ENCODE measurements at regions not wholly inside any gene's neighbourhood (a gene's known extent, or its start where the extent isn't known, plus 50 kb on each side); places are given as distances from the start of the nearest gene placed in this dataset.
"Not testable (repeated sequence)": the region's sequence is repeated elsewhere in the genome, so short reads cannot be mapped to it uniquely, and the experiment has no call there.

- no peak for DNase-seq (ENCODE audit: low read depth in 4 of 4, low spot score in 3 of 4)
Measured at GRCh38 chr6:140341272-140341671, 966.8 kb upstream of the CITED2 start.

- no peak for DNase-seq (ENCODE audit: low read depth in 4 of 4, low spot score in 3 of 4)
Measured at GRCh38 chr6:140340795-140341194, 966.3 kb upstream of the CITED2 start.

- DNase-seq (ENCODE audit: low read depth in 4 of 4, low spot score in 3 of 4) = not testable (repeated sequence)
Measured at GRCh38 chr6:140339084-140339483, 964.6 kb upstream of the CITED2 start.

- DNase-seq (ENCODE audit: low read depth in 4 of 4, low spot score in 3 of 4) = no peak
Measured at GRCh38 chr6:140321891-140322290, 947.4 kb upstream of the CITED2 start.

- DNase-seq (ENCODE audit: low read depth in 4 of 4, low spot score in 3 of 4) = peak in 1 of 4 donors; percentile 4
Measured at GRCh38 chr6:140320081-140321080, 945.9 kb upstream of the CITED2 start.

GRCh38 chr6:140319209-140319608 lies 944.8 kb upstream of the CITED2 start:
- DNase-seq (ENCODE audit: low read depth in 4 of 4, low spot score in 3 of 4) = peak in 3 of 4 donors; percentile 5 to 8 (median 7)

GRCh38 chr6:140318408-140318807 lies 944.0 kb upstream of the CITED2 start:
- DNase-seq (ENCODE audit: low read depth in 4 of 4, low spot score in 3 of 4) = no peak

- no peak for DNase-seq (ENCODE audit: low read depth in 4 of 4, low spot score in 3 of 4)
Measured at GRCh38 chr6:140317950-140318349, 943.5 kb upstream of the CITED2 start.

GRCh38 chr6:140316966-140317365 lies 942.5 kb upstream of the CITED2 start:
- DNase-seq (ENCODE audit: low read depth in 4 of 4, low spot score in 3 of 4) = no peak

GRCh38 chr6:140314682-140315081 lies 940.2 kb upstream of the CITED2 start:
- no peak for DNase-seq (ENCODE audit: low read depth in 4 of 4, low spot score in 3 of 4)

GRCh38 chr6:140311146-140311545 lies 936.7 kb upstream of the CITED2 start:
- no peak for DNase-seq (ENCODE audit: low read depth in 4 of 4, low spot score in 3 of 4)

GRCh38 chr6:140303218-140303949 lies 928.9 kb upstream of the CITED2 start:
- no peak for DNase-seq (ENCODE audit: low read depth in 4 of 4, low spot score in 3 of 4)

- DNase-seq (ENCODE audit: low read depth in 4 of 4, low spot score in 3 of 4) = no peak
Measured at GRCh38 chr6:140300331-140300730, 925.9 kb upstream of the CITED2 start.

GRCh38 chr6:140289186-140289585 lies 914.7 kb upstream of the CITED2 start:
- DNase-seq (ENCODE audit: low read depth in 4 of 4, low spot score in 3 of 4) = no peak

GRCh38 chr6:140285998-140286690 lies 911.7 kb upstream of the CITED2 start:
- DNase-seq (ENCODE audit: low read depth in 4 of 4, low spot score in 3 of 4) = no peak

GRCh38 chr6:140285471-140285870 lies 911.0 kb upstream of the CITED2 start:
- DNase-seq (ENCODE audit: low read depth in 4 of 4, low spot score in 3 of 4) = no peak

- no peak for DNase-seq (ENCODE audit: low read depth in 4 of 4, low spot score in 3 of 4)
Measured at GRCh38 chr6:140284871-140285270, 910.4 kb upstream of the CITED2 start.

GRCh38 chr6:140283197-140283596 lies 908.7 kb upstream of the CITED2 start:
- no peak for DNase-seq (ENCODE audit: low read depth in 4 of 4, low spot score in 3 of 4)

GRCh38 chr6:140281767-140282166 lies 907.3 kb upstream of the CITED2 start:
- no peak for DNase-seq (ENCODE audit: low read depth in 4 of 4, low spot score in 3 of 4)

GRCh38 chr6:140281236-140281635 lies 906.8 kb upstream of the CITED2 start:
- DNase-seq (ENCODE audit: low read depth in 4 of 4, low spot score in 3 of 4) = peak in 1 of 4 donors; percentile 7

- no peak for DNase-seq (ENCODE audit: low read depth in 4 of 4, low spot score in 3 of 4)
Measured at GRCh38 chr6:140276719-140277118, 902.3 kb upstream of the CITED2 start.
